ENCODE measurements at regions not wholly inside any gene's neighbourhood (a gene's known extent, or its start where the extent isn't known, plus 50 kb on each side); places are given as distances from the start of the nearest gene placed in this dataset.

DNA sequence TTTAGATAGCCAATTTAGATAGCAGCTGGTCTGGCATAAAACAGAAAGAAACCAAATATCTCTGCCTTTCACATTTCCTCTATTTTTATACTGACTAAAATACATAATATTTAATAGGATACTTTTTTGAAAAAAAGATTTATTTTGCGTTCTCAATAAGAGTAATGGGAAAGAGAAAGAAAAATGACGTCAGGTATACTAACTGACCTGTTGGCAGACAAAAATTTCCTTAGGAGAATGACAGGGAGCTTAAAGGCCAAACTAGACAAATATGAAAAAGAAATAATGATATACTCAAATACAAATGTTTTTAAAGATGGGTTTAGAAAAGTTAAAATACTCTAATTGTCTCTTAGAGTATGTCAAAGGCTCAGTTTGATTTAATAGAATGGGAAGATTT is 309.4 kb upstream of the ADGRL3 start:
- Mint-ChIP-seq H3K36me3 (ENCODE audit: low read depth) (no peaks in the 10 kb centered on the region), H3K27ac (no peak overlapping the region), H3K27me3 (no peaks in the 10 kb centered on the region), H3K4me3 (no peak overlapping the region), H3K9me3 (peaks cover 8% of the 10 kb centered on the region), H3K4me1 (no peaks in the 10 kb centered on the region)
- ATAC-seq (ENCODE audit: low read depth) (no peak), DNase-seq (no peak)
- intact Hi-C loops (cut with micrococcal nuclease) = no loop called here
- TF ChIP-seq, protein P1, sequence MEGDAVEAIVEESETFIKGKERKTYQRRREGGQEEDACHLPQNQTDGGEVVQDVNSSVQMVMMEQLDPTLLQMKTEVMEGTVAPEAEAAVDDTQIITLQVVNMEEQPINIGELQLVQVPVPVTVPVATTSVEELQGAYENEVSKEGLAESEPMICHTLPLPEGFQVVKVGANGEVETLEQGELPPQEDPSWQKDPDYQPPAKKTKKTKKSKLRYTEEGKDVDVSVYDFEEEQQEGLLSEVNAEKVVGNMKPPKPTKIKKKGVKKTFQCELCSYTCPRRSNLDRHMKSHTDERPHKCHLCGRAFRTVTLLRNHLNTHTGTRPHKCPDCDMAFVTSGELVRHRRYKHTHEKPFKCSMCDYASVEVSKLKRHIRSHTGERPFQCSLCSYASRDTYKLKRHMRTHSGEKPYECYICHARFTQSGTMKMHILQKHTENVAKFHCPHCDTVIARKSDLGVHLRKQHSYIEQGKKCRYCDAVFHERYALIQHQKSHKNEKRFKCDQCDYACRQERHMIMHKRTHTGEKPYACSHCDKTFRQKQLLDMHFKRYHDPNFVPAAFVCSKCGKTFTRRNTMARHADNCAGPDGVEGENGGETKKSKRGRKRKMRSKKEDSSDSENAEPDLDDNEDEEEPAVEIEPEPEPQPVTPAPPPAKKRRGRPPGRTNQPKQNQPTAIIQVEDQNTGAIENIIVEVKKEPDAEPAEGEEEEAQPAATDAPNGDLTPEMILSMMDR (IDR thresholded peaks at IDR 0.05) = no peak
- POLR2A ChIA-PET = no interaction called here
- CTCF ChIA-PET = no interaction called here

DNA sequence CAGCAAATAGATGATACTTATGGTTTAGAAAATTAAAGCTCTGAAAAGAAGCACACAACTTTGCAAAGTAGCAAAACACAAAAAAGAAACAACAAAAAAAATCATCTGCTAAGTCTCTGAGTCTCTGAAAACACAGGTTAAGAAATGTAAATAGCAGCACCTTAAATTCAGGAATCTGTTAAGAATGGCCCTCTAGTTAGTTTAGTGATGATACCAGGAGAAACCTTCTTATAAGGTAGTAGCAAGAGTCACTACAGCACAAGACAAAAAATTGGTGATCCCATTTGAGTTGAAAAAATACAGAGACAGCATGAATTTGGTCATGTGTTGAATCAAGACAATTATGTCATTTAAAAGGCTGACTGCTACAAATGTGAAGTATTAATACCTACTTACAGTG is 308.2 kb upstream of the ADGRL3 start:
- Mint-ChIP-seq H3K4me1 (no peaks in the 10 kb centered on the region), H3K9me3 (peaks cover 8% of the 10 kb centered on the region), H3K27me3 (no peaks in the 10 kb centered on the region), H3K27ac (no peak overlapping the region), H3K36me3 (ENCODE audit: low read depth) (no peaks in the 10 kb centered on the region), H3K4me3 (no peak overlapping the region)
- no peak for ATAC-seq (ENCODE audit: low read depth)
- intact Hi-C loops (cut with micrococcal nuclease) = no loop called here
- DNase-seq = no peak
- TF ChIP-seq, protein P1 (IDR thresholded peaks at IDR 0.05) = no peak
- POLR2A ChIA-PET = no interaction called here
- CTCF ChIA-PET = no interaction called here

DNA sequence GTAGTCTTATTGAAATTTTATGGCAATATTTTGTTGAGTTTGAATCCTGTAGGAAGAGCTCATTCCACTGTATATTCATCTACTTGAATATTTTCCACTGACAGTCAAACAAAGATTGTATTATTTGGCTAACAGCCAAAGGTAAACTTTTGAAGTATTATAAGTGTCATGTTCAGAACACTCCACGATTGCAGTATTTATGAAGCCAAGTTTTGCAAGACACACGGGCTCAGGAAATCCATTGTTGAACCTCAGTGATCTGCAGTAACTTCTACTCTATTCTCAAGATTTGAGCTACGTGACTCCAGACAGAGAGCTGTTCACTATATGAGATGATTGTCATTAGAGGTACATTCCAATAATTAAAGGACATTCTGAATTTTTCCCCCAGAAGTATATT is 302.7 kb upstream of the ADGRL3 start:
- Mint-ChIP-seq H3K4me3 (no peak overlapping the region), H3K4me1 (no peaks in the 10 kb centered on the region), H3K27ac (no peak overlapping the region), H3K27me3 (no peaks in the 10 kb centered on the region), H3K9me3 (peaks cover 10% of the 10 kb centered on the region), H3K36me3 (ENCODE audit: low read depth) (no peaks in the 10 kb centered on the region)
- ATAC-seq (ENCODE audit: low read depth) (no peak), DNase-seq (no peak)
- intact Hi-C loops (cut with micrococcal nuclease) = no loop called here
- POLR2A ChIA-PET = no interaction called here
- TF ChIP-seq, protein P1 (IDR thresholded peaks at IDR 0.05) = no peak
- CTCF ChIA-PET = no interaction called here

DNA sequence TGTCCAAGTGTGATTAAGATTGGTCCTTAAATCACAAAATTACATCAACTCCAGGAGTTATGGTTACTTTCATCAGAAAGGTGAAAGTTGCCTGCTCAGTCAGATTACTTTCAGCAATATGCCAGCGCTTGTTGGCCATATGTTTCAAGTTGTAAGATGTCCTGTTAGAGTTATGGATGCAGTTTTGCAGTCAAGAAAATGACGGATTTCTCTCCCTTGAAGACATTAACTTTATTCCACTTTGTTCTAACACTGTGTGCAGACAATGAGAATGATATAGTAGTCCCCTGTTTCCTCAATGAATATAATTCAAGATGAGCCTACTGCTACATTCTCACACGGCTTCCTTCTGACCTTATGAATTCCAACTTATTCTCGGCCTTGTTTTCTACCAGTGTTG is 295.0 kb upstream of the ADGRL3 start:
- H3K4me3 Mint-ChIP-seq = no peak overlapping the region
- H3K27ac Mint-ChIP-seq = no peak overlapping the region
- H3K9me3 Mint-ChIP-seq = peaks cover 2% of the 10 kb centered on the region
- DNase-seq = no peak
- no peaks in the 10 kb centered on the region for H3K27me3 Mint-ChIP-seq
- ChIA-PET CTCF (no interaction called here), POLR2A (no interaction called here)
- ATAC-seq (ENCODE audit: low read depth) = no peak
- no peaks in the 10 kb centered on the region for H3K36me3 Mint-ChIP-seq (ENCODE audit: low read depth)
- TF ChIP-seq, protein P1 (IDR thresholded peaks at IDR 0.05) = no peak
- no peaks in the 10 kb centered on the region for H3K4me1 Mint-ChIP-seq
- intact Hi-C loops (cut with micrococcal nuclease) = no loop called here

DNA sequence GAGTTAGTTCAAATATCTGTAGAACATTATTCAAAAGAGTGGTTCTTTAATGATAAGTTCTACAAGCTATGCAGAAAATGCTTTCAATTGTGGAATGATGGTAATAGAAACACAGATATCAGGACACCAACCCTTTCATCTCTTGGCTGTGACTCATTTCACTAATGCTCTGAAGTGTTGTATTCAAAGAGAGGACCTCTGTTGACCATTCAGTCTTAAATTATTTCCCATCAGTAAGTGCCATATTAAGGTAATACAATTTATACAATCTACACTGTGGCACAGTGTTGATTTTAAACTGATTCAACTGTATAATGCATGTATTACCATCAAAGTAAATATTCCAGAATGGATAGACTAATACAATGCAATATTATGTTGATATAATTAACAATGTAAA is 289.0 kb upstream of the ADGRL3 start:
- no peaks in the 10 kb centered on the region for H3K36me3 Mint-ChIP-seq (ENCODE audit: low read depth)
- TF ChIP-seq, protein P1 (IDR thresholded peaks at IDR 0.05) = no peak
- H3K4me1 Mint-ChIP-seq = no peaks in the 10 kb centered on the region
- no peak overlapping the region for H3K27ac Mint-ChIP-seq
- no peaks in the 10 kb centered on the region for H3K27me3 Mint-ChIP-seq
- ATAC-seq (ENCODE audit: low read depth) = no peak
- H3K4me3 Mint-ChIP-seq = no peak overlapping the region
- no peak for DNase-seq
- intact Hi-C loops (cut with micrococcal nuclease) = no loop called here
- H3K9me3 Mint-ChIP-seq = peaks cover 4% of the 10 kb centered on the region
- POLR2A ChIA-PET = no interaction called here
- CTCF ChIA-PET = no interaction called here
